GM18909 (cell line): ENCODE measurements at regions not wholly inside any gene's neighbourhood (a gene's known extent, or its start where the extent isn't known, plus 50 kb on each side); places are given as distances from the start of the nearest gene placed in this dataset.
"Not testable (repeated sequence)": the region's sequence is repeated elsewhere in the genome, so short reads cannot be mapped to it uniquely, and the experiment has no call there.

Experiments
- ATAC-seq: cut with Tn5 transposase; IDR thresholded peaks from one replicate; pipeline ENCODE4 v1.9.1; 2021; ENCODE audit warnings: mild to moderate bottlenecking; ENCODE audit not compliant: unreplicated experiment, poor library complexity

DNA sequence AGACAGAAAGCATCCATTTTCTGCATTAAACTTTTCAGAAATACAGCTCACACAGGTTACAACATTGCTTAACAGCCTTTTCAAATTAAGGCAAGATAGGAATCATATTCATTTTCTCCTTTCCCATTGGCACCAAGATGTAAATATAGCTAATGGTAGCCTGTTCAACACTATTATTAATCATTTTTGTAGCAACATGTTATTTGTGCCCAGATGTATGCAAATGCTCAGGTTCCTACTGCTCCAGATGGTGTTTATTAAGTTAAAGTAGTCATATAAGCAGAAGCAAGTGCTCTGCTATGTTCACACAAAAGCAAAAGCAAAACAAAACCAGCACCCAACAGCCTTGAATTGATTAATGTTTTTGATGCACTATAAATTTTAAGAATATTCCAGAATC lies 1110.6 kb downstream of the SLC6A15 start:
- ATAC-seq, result no peak

DNA sequence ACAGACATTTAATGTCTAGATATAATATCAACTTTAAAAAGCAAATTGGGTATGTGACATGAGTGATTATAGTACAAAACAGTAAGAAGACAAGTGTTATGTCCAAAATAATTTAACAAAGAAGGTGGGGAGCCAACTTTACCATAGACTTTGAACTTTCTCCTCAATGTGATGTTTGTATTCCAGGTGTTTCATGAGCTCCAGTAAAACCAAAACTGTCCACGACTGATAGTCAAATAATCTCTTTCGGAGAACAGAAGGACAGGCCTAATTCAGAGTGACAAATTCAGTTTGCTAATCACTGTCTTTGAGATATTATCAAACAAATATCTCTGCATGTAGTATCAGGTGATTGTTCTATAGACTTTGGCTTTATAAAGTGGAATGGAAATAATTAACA lies 1112.6 kb downstream of the SLC6A15 start:
- no peak for ATAC-seq

GRCh38 chr12:83796531-83796930 lies 1109.8 kb downstream of the TMTC2 start:
- ATAC-seq, result no peak

- no peak for ATAC-seq
Observed at GRCh38 chr12:83793616-83794015, 1106.9 kb downstream of the TMTC2 start.

DNA sequence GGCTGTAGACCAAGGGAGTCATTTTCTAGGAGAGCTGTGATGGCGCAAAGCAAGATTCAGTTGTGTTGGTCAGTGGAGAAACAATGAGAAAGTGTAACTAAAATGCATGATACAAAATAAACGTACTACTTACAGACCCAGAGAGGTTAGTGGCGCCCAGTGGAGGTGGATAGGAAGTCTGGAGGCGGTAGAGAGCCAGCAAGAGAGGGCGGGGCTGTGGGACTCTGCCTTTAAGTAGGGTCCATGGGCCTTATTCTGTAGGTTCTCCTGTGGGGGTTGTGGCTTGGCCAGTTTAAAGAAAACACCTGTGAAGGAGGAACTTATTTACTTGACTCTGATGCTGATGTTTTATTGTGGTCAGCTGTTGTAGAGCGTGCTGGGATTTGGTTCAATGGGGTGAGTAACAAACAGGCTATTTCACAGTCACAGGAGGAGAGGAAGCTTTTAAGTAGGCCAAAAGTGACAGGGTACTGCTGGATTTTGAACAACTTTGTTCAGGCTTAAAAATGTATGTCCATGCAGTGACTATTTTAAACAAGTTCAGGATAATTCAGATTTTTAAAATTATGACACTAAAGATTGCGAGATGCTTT lies 1097.7 kb downstream of the TMTC2 start:
- no peak for ATAC-seq

DNA sequence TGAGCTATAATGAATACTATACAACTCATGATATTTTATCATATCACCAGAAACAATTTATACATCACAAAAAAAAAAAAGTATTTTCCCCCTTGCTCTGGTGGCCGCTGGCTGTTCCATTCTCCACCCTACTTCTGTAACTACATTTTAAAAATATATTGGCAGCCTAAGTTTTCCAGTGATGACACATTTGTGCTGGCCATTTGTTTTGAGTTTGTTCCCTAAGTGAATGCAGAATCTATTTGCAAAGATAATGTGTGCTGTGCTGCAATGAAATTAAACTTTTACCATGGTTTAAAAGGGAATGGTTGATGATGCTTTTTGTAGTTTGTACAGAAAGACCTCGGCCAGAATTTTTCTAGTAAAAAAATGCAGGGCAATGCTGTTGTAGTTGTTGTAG lies 1092.8 kb downstream of the TMTC2 start:
- no peak for ATAC-seq

- no peak for ATAC-seq
Observed at GRCh38 chr12:83769151-83769550, 1082.4 kb downstream of the TMTC2 start.

DNA sequence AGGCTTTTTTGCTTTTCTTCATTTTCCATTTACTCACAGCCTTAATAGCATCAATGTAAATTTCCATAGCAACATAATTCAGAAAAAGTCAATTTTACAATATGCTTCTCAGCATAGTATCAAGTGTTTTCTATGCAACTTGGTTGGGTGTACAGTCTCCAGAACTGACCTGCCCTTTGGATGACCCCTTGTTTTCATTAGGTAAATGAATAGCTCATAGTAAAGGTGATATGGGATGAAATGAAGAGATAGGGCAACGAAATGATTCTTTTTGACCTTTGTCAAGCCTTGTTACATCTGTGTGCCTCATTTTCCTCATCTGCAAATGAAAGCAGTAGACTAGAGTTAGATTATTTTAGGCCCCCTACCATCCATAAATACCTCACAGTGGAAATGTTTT lies 1081.0 kb downstream of the TMTC2 start:
- no peak for ATAC-seq

- no peak for ATAC-seq
Observed at GRCh38 chr12:83763425-83763824, 1076.7 kb downstream of the TMTC2 start.

- ATAC-seq, result no peak
Observed at GRCh38 chr12:83759906-83760305, 1073.2 kb downstream of the TMTC2 start.

GRCh38 chr12:83758888-83759631 lies 1072.4 kb downstream of the TMTC2 start:
- ATAC-seq, result no peak

DNA sequence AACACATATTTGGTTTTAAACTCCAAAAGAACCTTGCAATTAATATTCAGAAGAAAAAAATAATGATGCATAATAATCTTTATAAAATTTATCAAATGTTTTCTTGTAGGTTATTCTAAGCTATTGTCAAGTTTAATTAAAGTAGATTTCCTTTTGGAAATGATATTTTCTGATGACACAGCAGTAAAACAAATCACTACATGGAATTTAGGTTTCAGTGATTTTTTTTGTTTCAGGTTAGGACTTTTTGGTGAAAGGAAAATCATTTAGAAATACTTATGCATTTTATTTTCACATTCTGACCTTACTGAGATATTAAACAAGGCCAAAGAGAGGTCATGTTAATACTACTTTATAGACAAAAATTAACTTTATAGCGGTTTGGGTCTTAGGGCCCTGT lies 1067.2 kb downstream of the TMTC2 start:
- ATAC-seq, result no peak

GRCh38 chr12:83753205-83753604 lies 1066.5 kb downstream of the TMTC2 start:
- ATAC-seq, result no peak

DNA sequence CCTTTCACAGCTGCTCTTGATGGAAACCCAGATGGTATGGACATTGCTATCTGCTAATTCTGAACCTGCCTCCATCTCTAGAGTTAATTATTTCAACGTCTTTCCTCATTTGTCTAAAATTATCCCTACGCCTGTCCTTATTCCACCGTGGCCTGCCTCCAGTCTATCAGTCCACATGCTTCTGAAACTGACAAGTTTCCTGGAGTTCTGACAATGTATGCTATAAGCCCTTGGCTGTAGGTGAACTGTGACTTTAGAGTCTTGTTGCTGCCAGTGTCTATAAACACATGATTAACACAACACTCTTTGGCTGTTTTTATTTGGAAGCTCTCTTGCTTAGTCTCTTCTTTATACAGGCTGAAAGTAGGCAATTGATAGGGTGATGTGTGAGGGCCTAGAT lies 1052.9 kb downstream of the TMTC2 start:
- no peak for ATAC-seq

DNA sequence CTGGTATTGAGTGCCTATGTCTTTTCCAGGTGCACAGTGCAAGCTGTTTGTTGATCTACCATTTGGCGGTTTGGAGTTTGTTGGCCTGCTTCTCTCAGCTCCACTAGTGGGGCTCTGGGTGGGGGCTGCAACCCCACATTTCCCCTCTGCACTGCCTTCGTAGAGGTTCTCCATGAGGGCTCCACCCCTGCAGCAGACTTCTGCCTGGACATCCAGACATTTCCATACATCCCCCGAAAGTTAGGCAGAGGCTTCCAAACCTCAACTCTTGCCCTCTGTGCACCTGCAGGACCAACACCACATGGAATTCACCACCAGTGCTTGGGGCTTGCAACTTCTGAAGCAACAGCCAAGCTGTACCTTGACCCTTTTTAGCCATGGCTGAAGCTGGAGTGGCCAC lies 1024.1 kb downstream of the TMTC2 start:
- ATAC-seq, result no peak

DNA sequence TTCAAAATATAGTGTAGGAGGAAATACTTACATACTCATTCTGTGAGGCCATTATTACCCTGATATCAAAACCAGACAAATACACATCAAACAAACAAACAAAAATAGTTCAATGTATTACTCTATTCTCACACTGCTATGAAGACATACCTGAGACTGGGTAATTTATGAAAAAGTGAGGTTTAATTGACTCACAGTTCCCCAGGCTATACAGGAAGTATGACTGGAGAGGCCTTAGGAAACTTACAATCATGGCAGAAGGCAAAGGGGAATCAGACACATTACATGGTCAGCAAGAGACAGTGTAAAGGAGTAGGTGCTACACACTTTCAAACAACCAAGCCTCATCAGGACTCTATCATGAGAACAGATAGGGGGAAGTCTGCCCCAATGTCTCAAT lies 1023.2 kb downstream of the TMTC2 start:
- ATAC-seq, result no peak

DNA sequence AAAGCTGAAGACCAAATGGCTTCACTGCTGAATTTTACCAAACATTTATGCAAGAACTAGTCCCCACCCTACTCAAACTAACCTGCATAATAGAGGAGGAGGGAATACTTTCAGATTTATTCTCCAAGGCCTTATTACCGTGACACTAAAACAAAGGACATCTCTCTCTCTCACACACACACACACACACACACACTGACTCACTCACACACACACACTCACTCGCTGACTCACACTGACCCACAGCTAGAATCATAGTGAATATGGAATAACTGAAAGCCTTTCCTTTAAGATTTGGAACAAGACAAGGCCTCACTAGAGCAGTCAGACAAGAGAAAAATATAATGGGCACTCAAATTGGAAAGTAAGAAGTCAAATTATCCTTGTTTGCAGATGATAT lies 1014.1 kb downstream of the TMTC2 start:
- no peak for ATAC-seq

- ATAC-seq, result not testable (repeated sequence)
Observed at GRCh38 chr12:83696311-83696710, 1009.6 kb downstream of the TMTC2 start.

- no peak for ATAC-seq
Observed at GRCh38 chr12:83691730-83692129, 1005.0 kb downstream of the TMTC2 start.

DNA sequence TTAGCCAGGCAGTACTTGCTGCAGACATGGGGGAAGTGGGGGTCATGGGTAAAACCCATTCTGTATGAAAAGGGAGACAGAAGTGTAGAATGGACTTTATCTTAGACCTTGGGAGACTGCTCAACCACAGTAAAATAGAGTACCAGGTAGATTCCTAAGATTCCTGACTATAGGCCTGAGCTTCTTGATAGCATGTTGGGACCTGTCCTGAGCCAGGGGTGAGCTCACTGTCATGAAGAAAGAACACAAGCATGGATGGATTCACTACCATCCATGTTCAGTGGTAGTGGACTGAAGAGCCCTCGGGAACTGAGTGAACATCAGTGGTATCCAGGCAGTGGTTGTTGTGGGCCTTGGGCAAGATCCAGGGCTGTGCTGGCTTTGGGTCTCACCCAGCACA lies 1003.8 kb downstream of the TMTC2 start:
- ATAC-seq, result no peak

- ATAC-seq, result no peak
Observed at GRCh38 chr12:83689333-83689732, 1002.6 kb downstream of the TMTC2 start.

DNA sequence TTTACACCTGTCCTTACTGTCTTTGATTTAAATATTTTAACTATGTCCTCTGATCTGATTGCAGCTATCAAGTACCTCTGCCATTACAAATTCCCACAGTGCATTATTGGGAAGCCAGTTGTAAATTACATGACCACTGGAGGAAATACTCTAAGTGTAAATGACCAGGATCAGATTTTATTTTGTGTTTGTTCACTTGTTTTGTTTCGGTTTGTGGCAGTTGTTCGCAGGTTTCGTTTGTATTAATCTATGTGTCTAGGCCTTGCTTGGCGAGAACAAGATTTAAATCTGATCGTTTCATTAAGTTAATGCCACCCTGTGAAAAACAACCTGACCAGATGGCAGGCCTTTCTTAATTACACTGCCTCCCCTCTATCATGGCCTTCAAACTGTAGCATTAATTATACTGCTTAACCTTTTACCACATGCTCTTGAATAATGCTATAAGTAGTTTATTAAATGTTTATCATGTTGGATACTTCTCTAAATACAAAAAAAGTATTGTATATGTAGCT lies 990.1 kb downstream of the TMTC2 start:
- ATAC-seq, result no peak
